HepG2 (cell line): ENCODE measurements at regions not wholly inside any gene's neighbourhood (a gene's known extent, or its start where the extent isn't known, plus 50 kb on each side); places are given as distances from the start of the nearest gene placed in this dataset.

Experiments
- ATAC-seq: fragments of 200-7000 bp; cut with Tn5 transposase; 3 replicates; pipeline ENCODE4 v1.9.1; 2020; ENCODE audit warnings: mild to moderate bottlenecking, moderate library complexity
- BruUV-seq: library from RNA; stranded (reverse); fragments of 400-500 nt; replicated peaks from 2 replicates; lab custom pipeline; 2021; lab: Mats Ljungman, UMichigan
- CTCF ChIA-PET: fragments of 300-600 bp; formaldehyde crosslinking; extraction: SDS; loops from one replicate; lab custom pipeline; 2021; ENCODE audit warnings: low total read pairs, inconsistent platforms, low intra/inter-chr PET ratio; lab: Yijun Ruan, JAX
- POLR2A ChIA-PET: fragments of 350-600 bp; sonication (Branson Sonifier 250); formaldehyde crosslinking; loops from one replicate; lab custom pipeline; 2020; ENCODE audit warnings: antibody characterized with exemption, inconsistent platforms; lab: Yijun Ruan, JAX
- DNase-seq: peaks from one replicate; pipeline ENCODE4 v3.0.0-alpha.2; 2015; ENCODE audit warnings: low spot score
- FAIRE-seq: peaks from 3 replicates; lab custom pipeline; 2011; peaks lifted over from hg19 to GRCh38; lab: Jason Lieb, UNC
- H2AFZ ChIP-seq: one replicate; pipeline ENCODE4 v1.6.1; 2011; ENCODE audit warnings: low read length, inconsistent platforms
- H3K27ac ChIP-seq: fragments of 300-600 bp; 3 replicates; pipeline ENCODE4 v1.8.0; 2011; ENCODE audit warnings: mixed run types, mild to moderate bottlenecking, mixed read lengths, low read length, inconsistent platforms; ENCODE audit not compliant: insufficient read depth; ENCODE audit errors: extremely low read length
- H3K27me3 ChIP-seq, 2 experiments: fragments of 200-600 bp in 1 of 2; 2 replicates in 1 of 2; 3 replicates in 1 of 2; pipeline versions ENCODE4 v1.6.0 to v1.8.0; 2011; ENCODE audit warnings: low read length in 2 of 2, mild to moderate bottlenecking in 2 of 2, moderate library complexity in 2 of 2, inconsistent platforms in 1 of 2; ENCODE audit not compliant: insufficient read depth in 2 of 2, control insufficient read depth in 1 of 2
- H3K36me3 ChIP-seq, 2 experiments: fragments of 200-600 bp in 1 of 2; replicated peaks in 1 of 2; 2 replicates in 1 of 2; 3 replicates in 1 of 2; pipeline versions ENCODE4 v1.5.1 to v1.8.0; 2011; ENCODE audit warnings: low read length in 2 of 2, inconsistent platforms in 1 of 2; ENCODE audit not compliant: insufficient read depth in 2 of 2, control insufficient read depth in 1 of 2
- H3K4me1 ChIP-seq: 2 replicates; pipeline ENCODE4 v1.5.1; 2012; ENCODE audit warnings: low read length, inconsistent platforms; ENCODE audit not compliant: insufficient read depth
- H3K4me2 ChIP-seq: 2 replicates; pipeline ENCODE4 v1.6.0; 2011; ENCODE audit warnings: low read depth, low read length, inconsistent platforms
- H3K4me3 ChIP-seq, 3 experiments: fragments of 200-600 bp in 1 of 3; sonication (generic), shearing (Covaris generic) in 1 of 3; replicated peaks in 1 of 3; 2 replicates each; pipeline ENCODE4 v1.5.1; 2011 to 2016; ENCODE audit warnings: low read length in 3 of 3, inconsistent platforms in 2 of 3, low read depth in 2 of 3, mild to moderate bottlenecking in 2 of 3, control low read depth in 1 of 3, mixed read lengths in 1 of 3; ENCODE audit not compliant: insufficient read depth in 1 of 3
- H3K79me2 ChIP-seq: one replicate; pipeline ENCODE4 v1.6.1; 2011; ENCODE audit warnings: low read length, inconsistent platforms; ENCODE audit not compliant: insufficient read depth
- H3K9ac ChIP-seq: 2 replicates; pipeline ENCODE4 v1.6.0; 2011; ENCODE audit warnings: mild to moderate bottlenecking, low read depth, low read length, inconsistent platforms; ENCODE audit not compliant: insufficient read depth
- H3K9me3 ChIP-seq: 2 replicates; pipeline ENCODE4 v1.5.1; 2012; ENCODE audit warnings: mild to moderate bottlenecking, low read length
- H4K20me1 ChIP-seq: 2 replicates; pipeline ENCODE4 v1.6.0; 2011; ENCODE audit warnings: inconsistent platforms, mild to moderate bottlenecking, low read length, moderate library complexity; ENCODE audit not compliant: insufficient read depth
- ATAD3A ChIP-seq: sonication (generic); formaldehyde crosslinking; IDR thresholded peaks from 2 replicates; pipeline ENCODE4 v1.4.0; 2020; ENCODE audit warnings: missing genetic modification reagents
- GATAD1 ChIP-seq: IDR thresholded peaks from 2 replicates; pipeline ENCODE4 v1.6.1; 2016; ENCODE audit warnings: missing genetic modification reagents, missing compliant biosample characterization
- NR2F1 ChIP-seq, 2 experiments: fragments of 450-650 bp in 1 of 2; formaldehyde crosslinking in 1 of 2; IDR thresholded peaks; 2 replicates each; pipeline versions ENCODE4 v1.5.0 to v1.6.1; 2016 to 2020; ENCODE audit warnings: mild to moderate bottlenecking in 1 of 2, missing compliant biosample characterization in 1 of 2, missing genetic modification reagents in 1 of 2, moderate library complexity in 1 of 2
- POLR2AphosphoS2 ChIP-seq: IDR thresholded peaks from 2 replicates; pipeline ENCODE4 v1.6.1; 2011; ENCODE audit warnings: low read depth, low read length, improper control_type of control experiment
- ZFP62 ChIP-seq: sonication (generic); formaldehyde crosslinking; IDR thresholded peaks from 2 replicates; pipeline ENCODE4 v1.4.0; 2020; ENCODE audit warnings: missing genetic modification reagents
- ZNF136 ChIP-seq: sonication (generic); formaldehyde crosslinking; IDR thresholded peaks from 2 replicates; pipeline ENCODE4 v1.8.1; 2022; ENCODE audit warnings: low read depth, mild to moderate bottlenecking, moderate library complexity, missing genetic modification reagents
- ZNF441 ChIP-seq: sonication (generic); formaldehyde crosslinking; IDR thresholded peaks from 2 replicates; pipeline ENCODE4 v1.7.0; 2021; ENCODE audit warnings: missing genetic modification reagents, borderline replicate concordance
- ZNF749 ChIP-seq: sonication (generic); formaldehyde crosslinking; IDR thresholded peaks from 2 replicates; pipeline ENCODE4 v1.8.0; 2022; ENCODE audit warnings: mild to moderate bottlenecking, missing genetic modification reagents, moderate library complexity, borderline replicate concordance
- ZNF768 ChIP-seq: sonication (generic); formaldehyde crosslinking; IDR thresholded peaks from 2 replicates; pipeline ENCODE4 v1.4.0; 2020; ENCODE audit warnings: missing genetic modification reagents
- WGBS: methylation state at CpG from one replicate; pipeline ENCODE4 v1.1.6; 2017; ENCODE audit warnings: low lambda C conversion rate; 5-methylcytosine and 5-hydroxymethylcytosine counted together
- in situ Hi-C: cut with HindIII; loops from 2 replicates; pipeline ENCODE4 v1.10.0; 2017; ENCODE audit warnings: low pct_unique_long_range_greater_than_20kb; ENCODE audit not compliant: extremely low pct_ligation_motif_present
- intact Hi-C: fragments of 100-400 bp; cut with micrococcal nuclease; formaldehyde crosslinking; loops from one replicate; pipeline ENCODE4 v1.10.0; 2022; ENCODE audit not compliant: unreplicated experiment
- TF ChIP-seq, protein P1 (sequence below): sonication (generic); formaldehyde crosslinking; IDR thresholded peaks from 2 replicates; pipeline ENCODE4 v1.8.0; 2022; ENCODE audit warnings: mild to moderate bottlenecking, missing genetic modification reagents, moderate library complexity
- TF ChIP-seq, protein P2 (sequence below): fragments of 450-650 bp; IDR thresholded peaks from 2 replicates; pipeline ENCODE4 v1.6.1; 2016
- TF ChIP-seq, protein P3 (sequence below): sonication (generic); formaldehyde crosslinking; conservative IDR thresholded peaks from 2 replicates; pipeline ENCODE4 v1.4.0; 2020; ENCODE audit warnings: missing genetic modification reagents
- TF ChIP-seq, protein P4 (sequence below): sonication (generic); formaldehyde crosslinking; conservative IDR thresholded peaks from 2 replicates; pipeline ENCODE4 v1.5.0; 2020; ENCODE audit warnings: missing genetic modification reagents

DNA sequence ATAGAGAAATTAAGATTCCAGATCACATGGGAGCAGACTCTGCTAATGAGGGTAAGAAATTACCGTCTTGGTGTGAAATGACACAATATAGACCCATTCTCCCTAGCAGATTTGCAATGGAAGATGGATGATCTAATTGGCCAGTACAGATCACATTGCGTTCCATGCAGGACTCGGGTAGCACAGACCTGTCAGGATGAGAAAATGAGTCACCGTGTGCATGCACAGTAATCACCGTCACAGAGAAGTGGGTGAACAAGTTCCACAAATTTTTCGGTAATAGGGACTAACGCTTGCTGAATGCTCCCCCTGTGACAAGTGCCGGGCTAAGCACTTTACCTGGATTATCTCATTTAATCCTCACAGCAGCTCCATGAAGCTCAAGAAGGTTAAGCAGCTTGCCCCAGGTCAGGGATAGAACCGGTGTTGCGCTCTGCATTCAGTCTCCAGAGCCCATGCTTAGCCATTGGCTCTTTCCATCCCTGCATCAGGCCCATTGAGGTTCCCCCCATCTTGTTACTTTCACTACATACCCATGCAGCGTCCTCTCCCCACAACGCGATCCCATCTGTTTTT, 375.6 kb downstream of the FBXW7 start:
- intact Hi-C loops (no loop called here), in situ Hi-C loops (no loop called here)
- POLR2A ChIA-PET: no interaction called here
- Histone ChIP-seq H2AFZ (no peak overlapping the region), H3K4me2 (no peak overlapping the region), H3K27ac (no peak overlapping the region), H3K27me3 (no peaks in the 10 kb centered on the region; a peak in 2 of 5 replicates), H4K20me1 (no peaks in the 10 kb centered on the region), H3K9ac (no peak overlapping the region), H3K9me3 (no peaks in the 10 kb centered on the region), H3K36me3 (no peaks in the 10 kb centered on the region), H3K4me1 (no peaks in the 10 kb centered on the region), H3K4me3 (no peak overlapping the region), H3K79me2 (no peaks in the 10 kb centered on the region)
- TF ChIP-seq ZNF136: no peak
- 26% methylated on average over 9 of the region's 13 CpGs for WGBS
- FAIRE-seq: no peak
- ATAC-seq: no peak
- DNase-seq: no peak
- CTCF ChIA-PET: no interaction called here
- BruUV-seq: no TSS peak

DNA sequence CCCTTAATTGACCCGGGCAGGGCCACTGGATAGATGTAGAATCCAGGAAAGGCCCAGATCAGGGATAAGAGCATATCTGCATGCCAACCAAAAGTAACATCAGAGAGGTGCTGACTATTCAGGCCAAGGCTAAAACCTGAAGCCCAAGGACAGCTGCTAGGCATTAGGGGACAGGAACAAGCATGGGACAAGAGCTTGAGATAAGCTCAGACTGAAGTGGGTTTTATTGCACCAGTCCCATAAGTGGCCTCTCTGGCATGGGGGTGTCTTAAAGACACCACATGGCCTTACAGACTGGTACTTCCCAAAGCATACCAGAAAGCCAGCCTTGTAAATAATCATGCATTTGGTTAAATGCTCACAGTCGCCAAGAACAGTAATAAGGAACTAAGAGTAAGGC, 376.1 kb downstream of the FBXW7 start:
- Histone ChIP-seq H3K4me1 (no peaks in the 10 kb centered on the region), H3K4me3 (no peak overlapping the region), H3K9me3 (no peaks in the 10 kb centered on the region), H3K27me3 (no peaks in the 10 kb centered on the region; a peak in 2 of 5 replicates), H3K9ac (no peak overlapping the region), H3K79me2 (no peaks in the 10 kb centered on the region), H3K4me2 (no peak overlapping the region), H2AFZ (no peak overlapping the region), H3K27ac (no peak overlapping the region), H4K20me1 (no peaks in the 10 kb centered on the region), H3K36me3 (no peaks in the 10 kb centered on the region)
- intact Hi-C loops (no loop called here), in situ Hi-C loops (no loop called here)
- POLR2A ChIA-PET: no interaction called here
- no TSS peak for BruUV-seq
- FAIRE-seq (no peak), ATAC-seq (no peak), DNase-seq (no peak)
- WGBS: 25% methylated on average over 2 of the region's 2 CpGs
- CTCF ChIA-PET: no interaction called here
- TF ChIP-seq, protein P1, sequence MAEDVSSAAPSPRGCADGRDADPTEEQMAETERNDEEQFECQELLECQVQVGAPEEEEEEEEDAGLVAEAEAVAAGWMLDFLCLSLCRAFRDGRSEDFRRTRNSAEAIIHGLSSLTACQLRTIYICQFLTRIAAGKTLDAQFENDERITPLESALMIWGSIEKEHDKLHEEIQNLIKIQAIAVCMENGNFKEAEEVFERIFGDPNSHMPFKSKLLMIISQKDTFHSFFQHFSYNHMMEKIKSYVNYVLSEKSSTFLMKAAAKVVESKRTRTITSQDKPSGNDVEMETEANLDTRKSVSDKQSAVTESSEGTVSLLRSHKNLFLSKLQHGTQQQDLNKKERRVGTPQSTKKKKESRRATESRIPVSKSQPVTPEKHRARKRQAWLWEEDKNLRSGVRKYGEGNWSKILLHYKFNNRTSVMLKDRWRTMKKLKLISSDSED (CRISPR knock-in tag): no peak
- TF ChIP-seq ZNF441 (CRISPR knock-in tag) (no peak), ZNF749 (no peak), ATAD3A (no peak), ZFP62 (CRISPR knock-in tag) (no peak), NR2F1 (CRISPR knock-in tag; IDR thresholded peaks at IDR 0.05) (no peak), ZNF768 (CRISPR knock-in tag) (no peak), GATAD1 (no peak), POLR2AphosphoS2 (no peak)
- TF ChIP-seq, protein P2, sequence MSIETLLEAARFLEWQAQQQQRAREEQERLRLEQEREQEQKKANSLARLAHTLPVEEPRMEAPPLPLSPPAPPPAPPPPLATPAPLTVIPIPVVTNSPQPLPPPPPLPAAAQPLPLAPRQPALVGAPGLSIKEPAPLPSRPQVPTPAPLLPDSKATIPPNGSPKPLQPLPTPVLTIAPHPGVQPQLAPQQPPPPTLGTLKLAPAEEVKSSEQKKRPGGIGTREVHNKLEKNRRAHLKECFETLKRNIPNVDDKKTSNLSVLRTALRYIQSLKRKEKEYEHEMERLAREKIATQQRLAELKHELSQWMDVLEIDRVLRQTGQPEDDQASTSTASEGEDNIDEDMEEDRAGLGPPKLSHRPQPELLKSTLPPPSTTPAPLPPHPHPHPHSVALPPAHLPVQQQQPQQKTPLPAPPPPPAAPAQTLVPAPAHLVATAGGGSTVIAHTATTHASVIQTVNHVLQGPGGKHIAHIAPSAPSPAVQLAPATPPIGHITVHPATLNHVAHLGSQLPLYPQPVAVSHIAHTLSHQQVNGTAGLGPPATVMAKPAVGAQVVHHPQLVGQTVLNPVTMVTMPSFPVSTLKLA: no peak
- TF ChIP-seq, protein P3, sequence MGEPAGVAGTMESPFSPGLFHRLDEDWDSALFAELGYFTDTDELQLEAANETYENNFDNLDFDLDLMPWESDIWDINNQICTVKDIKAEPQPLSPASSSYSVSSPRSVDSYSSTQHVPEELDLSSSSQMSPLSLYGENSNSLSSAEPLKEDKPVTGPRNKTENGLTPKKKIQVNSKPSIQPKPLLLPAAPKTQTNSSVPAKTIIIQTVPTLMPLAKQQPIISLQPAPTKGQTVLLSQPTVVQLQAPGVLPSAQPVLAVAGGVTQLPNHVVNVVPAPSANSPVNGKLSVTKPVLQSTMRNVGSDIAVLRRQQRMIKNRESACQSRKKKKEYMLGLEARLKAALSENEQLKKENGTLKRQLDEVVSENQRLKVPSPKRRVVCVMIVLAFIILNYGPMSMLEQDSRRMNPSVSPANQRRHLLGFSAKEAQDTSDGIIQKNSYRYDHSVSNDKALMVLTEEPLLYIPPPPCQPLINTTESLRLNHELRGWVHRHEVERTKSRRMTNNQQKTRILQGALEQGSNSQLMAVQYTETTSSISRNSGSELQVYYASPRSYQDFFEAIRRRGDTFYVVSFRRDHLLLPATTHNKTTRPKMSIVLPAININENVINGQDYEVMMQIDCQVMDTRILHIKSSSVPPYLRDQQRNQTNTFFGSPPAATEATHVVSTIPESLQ (CRISPR knock-in tag): no peak
- TF ChIP-seq, protein P4, sequence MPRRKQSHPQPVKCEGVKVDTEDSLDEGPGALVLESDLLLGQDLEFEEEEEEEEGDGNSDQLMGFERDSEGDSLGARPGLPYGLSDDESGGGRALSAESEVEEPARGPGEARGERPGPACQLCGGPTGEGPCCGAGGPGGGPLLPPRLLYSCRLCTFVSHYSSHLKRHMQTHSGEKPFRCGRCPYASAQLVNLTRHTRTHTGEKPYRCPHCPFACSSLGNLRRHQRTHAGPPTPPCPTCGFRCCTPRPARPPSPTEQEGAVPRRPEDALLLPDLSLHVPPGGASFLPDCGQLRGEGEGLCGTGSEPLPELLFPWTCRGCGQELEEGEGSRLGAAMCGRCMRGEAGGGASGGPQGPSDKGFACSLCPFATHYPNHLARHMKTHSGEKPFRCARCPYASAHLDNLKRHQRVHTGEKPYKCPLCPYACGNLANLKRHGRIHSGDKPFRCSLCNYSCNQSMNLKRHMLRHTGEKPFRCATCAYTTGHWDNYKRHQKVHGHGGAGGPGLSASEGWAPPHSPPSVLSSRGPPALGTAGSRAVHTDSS (CRISPR knock-in tag): no peak
